H4 (cell line): ENCODE measurements at regions not wholly inside any gene's neighbourhood (a gene's known extent, or its start where the extent isn't known, plus 50 kb on each side); places are given as distances from the start of the nearest gene placed in this dataset.
A peak's percentile ranks its signal among the peaks of the same experiment; 100 is the strongest.

ENCODE experiments used
- DNase-seq: peaks from one replicate; pipeline ENCODE4 v3.0.0-alpha.2; 2015; ENCODE audit warnings: low spot score

DNA sequence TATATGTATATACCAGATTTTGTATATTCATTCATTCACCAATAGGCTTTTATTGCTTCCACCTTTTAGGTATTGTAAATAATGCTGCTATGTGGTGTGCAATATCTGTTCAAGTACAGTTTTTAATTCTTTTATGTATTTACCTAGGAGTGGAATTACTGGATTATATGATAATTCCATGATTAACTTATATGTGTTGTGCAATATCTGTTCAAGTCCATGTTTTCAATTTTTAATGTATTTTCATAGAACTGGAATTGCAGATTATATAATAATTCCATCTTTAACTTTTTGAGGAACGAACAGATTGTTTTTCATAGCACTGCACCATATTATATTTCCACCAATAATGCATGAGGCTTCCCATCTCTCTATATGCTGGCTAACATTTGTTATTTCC is 50.6 kb upstream of the L3MBTL4 start:
- no peak for DNase-seq

DNA sequence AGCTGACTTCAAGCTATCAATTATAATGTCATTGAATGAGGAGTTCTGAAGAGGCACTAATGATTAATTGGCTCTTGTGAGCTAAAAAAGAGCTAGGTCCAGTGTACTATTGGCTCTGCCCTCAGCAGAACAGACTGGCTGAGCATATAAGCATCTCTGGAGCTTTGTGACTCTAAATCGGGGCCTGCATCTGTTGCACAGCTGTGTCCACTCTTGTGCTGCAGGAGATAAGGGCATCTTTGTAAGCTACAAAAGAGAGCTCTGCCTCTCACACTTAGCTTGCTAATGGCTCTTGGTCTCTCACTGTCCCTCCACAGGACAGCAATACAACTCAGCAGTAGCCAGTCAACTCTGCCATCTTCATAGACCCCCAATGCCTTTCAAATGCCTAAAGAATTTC is 61.5 kb upstream of the L3MBTL4 start:
- no peak for DNase-seq

DNA sequence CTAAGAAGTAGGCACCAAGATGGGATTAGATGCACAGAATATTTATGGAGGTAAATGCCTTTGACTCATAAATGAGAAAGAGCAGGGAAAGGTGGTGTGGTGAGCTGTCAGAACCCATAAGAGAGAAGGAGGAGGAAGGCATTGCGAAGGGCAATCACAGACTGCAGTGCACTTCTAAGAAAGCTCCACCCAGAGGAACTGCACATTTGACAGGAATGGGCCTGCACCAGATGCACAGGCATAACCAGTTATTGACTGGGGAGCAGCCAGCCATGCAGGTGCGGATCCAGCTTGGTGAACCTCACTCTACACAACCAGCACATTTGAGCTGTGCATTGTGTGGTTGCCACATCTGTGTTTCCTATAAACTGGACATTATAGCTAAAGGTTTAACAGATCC is 62.2 kb upstream of the L3MBTL4 start:
- DNase-seq: no peak

DNA sequence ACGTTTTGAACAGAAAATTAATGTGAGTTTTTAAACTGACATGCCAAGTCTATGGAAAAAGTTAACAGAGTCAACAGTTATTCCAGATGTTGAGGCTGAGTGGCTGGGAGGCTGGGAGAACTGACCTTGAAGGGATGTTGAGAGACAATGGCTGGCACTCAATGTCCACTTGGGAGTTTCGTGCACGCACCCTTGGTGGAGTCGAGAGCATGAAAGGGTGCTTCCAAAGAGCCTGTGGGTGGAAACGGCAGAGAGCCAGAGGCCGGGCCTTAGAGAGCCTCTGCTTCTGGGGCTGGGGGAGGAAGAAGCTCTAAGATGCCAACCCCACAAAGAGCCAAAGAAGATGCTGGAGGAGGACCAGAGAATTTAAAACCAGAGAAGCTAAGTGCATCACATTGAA is 63.4 kb upstream of the L3MBTL4 start:
- no peak for DNase-seq

DNA sequence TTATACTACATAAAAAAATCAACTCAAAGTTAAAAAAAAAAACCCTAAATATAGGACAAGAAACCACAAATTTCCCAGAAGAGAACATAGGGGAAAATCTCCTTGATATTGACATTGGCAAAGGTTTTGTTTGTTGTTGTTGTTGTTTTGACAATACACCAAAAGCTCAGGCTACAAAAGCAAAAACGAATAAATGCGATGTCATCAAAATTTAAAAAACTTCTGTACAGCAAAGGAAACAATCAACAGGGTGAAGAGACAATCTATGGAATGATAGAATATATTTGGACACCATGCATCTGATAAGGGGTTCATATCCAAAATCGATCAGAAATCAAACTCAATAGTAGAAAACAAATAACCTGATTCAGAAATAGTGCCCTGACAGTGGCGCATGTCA is 65.0 kb upstream of the L3MBTL4 start:
- no peak for DNase-seq

DNA sequence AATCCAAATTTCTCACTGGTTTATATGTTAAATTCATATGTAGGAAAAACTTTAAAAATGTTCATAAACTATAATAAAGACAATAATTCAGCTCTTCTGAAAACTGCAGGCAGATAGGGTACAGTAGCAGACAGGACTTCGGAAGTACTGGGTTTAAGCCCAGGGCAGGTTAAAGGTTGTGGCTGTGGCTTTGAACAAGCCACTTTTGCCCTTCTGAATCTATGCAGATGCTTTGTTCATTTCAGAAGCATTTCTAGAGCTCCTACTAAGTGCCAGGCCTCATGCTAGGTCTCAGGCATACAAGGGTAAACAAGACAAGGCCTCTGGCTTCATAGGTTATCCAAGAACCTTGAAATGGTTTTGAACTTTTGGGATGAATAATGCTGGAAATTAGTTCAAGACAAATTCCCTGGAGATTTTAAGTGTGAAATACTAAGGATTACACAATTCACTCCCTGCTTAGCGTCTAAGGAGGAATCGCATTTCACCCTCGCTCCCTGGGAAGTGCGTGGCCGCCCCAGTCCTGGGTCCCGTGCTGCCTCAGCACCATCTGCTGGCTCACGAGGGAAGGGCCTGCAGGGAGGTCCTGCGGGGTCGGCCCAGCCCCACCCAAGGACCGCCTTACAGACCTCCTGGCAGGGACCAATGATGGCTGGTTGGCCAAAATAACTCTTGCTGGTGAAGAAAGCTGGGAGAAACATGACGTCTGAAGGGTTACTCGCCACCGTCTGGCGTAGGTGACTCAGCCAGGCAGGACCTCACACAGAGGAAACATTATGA is 67.7 kb upstream of the L3MBTL4 start:
- DNase-seq: peak; percentile 90

DNA sequence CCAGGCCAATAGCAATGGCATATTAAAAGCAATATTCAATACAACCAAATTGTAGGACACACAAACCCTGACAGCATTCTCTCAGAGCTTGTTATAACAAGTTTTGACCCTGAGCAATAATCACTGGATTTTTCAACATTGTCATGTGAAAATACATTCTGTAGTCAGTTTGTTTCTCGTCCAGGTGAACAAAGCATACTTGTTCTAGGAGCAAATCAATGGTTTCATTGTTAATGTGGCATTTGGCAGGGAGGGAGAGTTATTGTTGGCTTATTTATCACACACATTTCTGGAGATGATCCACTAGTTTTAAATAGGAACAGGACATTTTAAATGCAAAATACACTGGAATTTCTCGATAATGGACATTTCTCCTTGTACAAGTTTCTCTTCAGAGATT is 69.9 kb upstream of the L3MBTL4 start:
- DNase-seq: no peak

DNA sequence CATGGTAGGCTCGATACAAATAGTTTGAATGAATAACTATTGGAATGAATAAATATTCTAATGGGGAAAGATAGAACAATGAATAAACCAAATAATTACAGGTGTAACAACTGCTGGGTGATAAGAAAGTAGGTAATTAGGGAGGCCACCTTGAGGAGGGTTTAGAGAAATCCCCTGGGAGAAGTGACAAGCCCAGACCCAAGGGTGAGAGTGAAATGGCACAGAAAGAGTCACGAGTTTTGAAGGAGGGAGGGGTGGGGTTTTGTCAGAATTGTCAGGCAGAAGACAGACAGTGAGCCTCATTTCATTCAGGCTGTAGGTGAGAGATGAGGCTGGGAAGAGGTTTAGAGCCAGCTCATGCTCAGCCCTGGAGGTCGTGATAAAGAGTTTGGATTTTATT is 71.6 kb upstream of the L3MBTL4 start:
- DNase-seq: no peak

DNA sequence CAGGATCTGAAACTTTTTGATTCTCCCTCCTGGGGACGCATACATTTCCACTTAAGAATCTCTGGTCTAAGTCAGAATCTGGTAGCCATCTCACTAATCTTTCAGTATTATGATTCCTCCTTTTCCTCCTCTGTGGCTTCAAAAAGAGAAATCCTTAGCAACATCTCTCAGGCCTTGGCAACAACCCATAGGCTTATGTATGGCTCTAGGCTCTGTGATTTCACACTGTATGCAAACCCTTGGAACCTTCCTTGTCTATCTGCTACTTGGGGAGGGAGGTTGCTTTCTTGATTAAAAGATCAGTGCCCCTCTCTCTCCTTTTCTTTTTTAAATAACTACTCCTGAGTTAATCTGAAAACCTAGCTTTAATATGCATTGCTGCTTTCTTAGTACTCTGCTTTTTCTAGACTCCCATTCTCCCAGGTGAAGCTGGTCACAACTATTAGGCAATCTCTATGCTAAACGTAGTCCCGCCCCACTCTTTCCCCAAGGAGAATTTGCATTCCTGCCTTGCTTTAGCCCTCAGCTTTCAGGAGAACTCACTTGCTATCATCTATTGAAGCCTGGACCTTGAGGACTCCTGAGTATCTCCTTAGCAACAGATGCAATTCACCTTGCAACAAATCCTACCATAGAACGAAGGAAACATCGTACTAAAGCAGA is 72.2 kb upstream of the L3MBTL4 start:
- no peak for DNase-seq

DNA sequence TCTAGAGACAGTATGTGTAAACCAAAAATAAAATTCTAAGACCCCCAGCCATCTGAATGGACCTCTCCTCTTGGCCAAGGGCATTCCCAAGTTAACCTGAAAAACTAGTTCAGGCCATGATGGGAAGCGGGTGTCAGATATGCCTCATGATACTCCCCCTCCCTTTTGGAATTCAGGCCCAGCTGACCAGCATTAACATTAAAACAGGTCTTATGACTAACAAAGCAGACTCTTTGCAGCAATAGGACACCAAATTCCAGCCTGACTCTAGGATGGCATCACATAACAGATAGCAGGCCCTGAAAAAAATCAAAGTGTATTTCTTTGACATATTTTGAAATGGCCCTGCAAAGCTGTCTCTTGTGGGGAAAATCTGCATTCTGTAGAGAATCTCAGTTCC is 73.3 kb upstream of the L3MBTL4 start:
- DNase-seq: no peak

DNA sequence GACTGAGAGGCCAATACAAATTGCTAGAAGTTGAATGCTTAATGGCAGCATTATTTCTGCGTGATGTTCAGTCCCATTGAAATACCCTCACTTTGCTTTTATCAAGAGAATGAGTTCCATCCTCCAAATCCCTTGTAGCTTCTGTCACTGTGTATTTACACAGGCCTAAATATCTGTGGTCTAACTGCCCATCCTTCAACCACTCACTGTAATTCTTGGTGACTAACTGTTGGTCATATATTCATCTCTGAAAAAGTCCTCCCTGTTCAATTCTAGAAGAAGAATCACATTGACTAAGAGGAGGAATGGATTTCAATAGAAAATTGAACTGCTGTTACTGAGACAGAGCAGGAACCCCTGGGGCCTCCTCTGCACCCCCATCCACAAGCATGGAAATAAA is 74.2 kb upstream of the L3MBTL4 start:
- DNase-seq: no peak

DNA sequence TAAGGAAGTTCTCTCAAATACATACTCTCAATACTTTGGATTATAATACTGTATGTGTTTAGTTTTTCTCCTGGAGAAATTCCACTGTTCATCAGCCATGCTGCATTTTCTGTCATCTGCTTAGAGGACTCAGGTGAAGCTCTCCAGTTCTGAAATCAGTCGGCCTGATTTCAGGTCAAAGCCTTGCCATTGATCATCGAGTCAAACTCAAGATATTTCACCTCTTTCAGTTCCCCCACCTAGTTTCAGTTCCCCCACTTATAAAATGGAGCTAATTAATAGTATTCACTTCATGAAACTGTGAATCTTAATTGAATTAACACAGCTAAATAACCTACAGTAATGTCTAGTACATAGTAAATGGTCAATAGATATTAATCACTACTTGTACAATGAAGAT is 75.3 kb upstream of the L3MBTL4 start:
- no peak for DNase-seq

DNA sequence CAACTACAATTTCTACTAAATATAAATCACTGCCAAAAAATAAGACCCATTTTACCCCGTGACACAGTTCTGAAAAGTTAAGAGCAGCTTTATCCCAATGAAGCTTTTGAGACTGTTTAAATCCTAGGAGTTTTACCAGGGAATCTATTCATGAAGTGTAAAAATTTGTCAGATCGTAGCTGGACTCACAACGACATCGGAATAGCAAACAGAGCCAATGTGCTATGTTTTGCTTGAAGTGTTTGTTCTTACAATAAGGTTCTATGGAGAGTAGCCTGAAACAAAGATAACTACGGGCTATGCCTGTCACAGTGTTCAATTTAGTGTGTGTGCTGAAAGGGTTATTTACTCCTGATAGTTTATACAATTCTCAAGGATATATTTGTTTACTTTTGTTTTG is 78.5 kb upstream of the L3MBTL4 start:
- DNase-seq: no peak

DNA sequence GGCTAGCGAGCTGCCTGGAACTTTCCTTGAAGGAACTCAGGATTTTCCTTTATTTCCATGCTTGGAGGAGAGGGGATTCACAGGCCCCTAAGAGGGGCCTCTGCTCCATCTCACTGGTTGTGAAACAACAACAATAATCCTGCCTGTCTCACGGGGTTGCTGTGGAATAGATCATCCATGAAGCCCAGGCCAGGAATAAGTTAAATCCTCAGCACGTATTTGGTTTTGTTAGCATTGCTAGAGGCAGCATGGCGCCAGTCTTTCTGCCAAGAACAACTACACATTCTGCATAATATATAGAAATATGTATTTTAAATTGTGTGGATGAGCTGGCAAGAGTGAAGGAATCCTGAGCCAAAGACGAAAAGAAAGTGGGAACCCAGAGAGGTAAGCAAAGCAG is 80.8 kb upstream of the L3MBTL4 start:
- DNase-seq: no peak

DNA sequence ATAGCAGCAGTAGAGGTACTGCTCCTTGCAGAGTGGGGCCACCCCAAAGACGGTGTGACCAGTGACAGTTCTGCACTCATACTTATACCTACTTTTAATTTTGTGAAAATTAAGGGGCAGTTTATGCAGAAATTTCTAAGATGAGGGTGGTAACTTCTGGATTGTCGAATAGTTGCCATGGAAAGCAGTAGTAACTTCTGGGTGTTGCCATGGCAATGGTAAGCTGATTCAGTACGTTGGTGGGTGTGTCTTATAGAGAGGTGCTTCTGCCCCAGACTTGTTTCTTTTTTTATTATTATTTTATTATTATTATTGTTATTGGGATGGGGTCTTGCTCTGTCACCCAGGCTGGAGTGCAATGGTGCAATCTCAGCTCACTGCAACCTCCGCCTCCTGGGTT is 82.8 kb upstream of the L3MBTL4 start:
- DNase-seq: no peak

DNA sequence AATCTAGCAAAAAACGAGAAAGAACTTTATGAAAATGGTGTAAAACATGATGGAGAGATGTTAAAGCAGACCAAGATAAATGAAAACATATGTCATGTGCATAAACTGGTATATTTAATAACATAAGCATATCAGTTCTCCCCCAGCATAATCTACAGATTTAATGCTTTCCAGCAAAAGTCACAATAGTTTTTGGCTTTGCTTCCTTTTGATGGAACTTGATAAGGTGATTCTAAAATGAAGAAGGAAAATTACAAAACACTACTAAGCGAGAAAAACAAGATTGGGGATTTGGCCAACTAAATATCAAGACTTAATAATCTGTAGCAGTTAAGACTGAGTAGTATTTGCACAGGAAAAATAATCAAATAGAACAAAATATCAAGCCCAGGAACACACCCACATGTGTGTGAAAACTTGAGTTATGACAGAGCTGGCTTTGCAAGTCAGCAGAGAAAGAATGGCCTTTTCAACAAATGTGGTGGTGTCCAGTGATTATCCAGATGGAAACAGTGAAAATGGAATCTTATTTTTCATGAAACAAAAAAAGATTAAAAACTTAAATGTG is 83.7 kb upstream of the L3MBTL4 start:
- DNase-seq: no peak

DNA sequence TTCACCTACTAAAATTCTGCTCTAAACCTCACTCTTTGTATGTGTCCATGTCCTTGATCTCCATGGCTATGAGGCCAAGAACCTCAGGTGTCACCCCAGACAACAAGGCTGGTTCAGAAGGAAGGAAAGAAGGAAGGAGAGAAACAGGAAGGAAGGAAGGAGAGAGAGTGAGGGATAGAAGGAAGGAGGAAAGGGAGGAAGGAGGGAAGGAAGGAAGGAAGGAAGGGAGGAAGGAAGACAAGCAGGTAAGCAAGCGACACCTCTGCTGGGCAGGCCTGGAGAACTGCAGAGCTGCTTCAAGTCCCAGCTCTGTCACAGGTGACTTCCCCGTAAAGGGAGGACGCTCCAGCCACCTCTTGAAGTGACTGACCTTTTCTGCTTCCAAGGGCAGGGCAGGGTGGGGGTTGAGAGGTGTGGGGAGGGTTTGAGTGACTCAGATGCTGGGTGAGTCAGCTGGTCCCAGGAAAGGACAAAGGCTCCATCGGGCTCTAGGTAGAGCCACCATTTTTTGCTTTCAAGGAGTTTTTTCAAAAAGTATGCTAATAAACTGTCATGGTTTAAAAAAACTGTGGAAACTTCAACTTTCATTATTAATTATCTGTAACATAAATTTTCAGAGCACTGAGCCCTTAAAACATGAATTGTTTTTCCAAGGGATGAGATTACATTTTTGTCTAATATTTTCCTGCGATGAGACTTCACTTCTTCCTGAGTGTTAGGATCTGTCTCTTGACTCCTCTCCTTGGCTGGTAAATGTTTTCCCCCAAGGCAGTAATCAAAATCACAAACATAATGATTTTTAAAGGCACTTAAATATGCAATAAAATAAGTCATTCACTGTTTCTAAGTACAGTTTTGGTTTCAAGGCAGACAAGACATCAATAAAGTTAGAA is 90.1 kb upstream of the L3MBTL4 start:
- no peak for DNase-seq

DNA sequence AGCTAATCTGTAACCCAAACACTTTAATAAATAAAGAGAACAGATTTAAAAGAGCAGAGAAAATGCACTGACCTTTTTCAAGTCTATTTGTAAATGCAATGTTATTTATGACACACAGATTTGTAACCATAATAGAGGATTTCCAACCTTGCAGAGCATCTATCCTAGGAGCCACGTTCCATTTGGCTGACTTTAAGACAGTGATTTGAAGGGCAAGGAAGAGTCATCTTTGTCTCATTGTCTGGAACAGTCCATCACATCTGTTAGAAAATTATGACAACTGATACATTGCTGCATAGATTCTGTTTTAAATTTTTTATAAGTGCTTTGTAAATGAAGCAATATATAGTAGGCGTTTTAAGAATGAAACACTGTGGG is 90.8 kb upstream of the L3MBTL4 start:
- DNase-seq: no peak

DNA sequence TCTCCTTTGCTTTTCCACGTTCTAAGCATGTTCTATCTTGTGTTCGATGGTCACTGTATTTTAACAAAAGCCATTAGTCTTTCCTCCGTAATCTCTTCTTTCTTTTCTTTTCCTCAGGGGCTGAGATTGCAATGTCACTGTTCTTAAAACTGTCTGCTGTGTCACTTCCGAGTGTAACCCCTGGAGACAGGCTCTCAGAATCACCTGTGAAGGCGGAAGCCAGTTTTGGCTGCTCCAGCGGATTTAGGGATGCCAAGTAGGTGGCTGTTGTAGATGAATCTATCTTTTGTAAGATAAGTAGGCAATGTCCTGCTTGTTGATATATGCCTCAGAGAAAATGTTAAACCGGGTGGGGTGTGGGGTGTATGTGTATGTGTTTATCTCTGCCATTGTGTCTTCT is 94.7 kb upstream of the L3MBTL4 start:
- peak; percentile 13 for DNase-seq

DNA sequence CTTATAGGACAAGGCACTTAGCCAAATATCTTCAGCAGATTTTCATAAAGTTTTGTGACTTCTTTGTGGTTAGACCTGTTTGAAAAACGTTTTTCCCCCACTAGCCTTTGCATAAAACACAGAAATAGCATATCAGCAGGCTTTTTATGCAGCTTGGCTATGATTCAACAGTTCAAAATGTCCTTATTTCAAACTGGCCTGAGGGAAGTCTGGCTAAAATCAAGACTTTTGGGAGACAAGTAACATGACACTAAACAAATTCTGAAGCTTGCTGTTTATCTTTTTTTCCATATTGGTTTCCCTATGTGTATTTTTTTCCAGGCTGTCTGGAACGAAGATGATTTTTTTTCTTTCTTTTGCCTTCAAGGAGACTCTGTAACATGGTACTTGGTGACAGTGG is 95.1 kb upstream of the L3MBTL4 start:
- peak; percentile 60 for DNase-seq

DNA sequence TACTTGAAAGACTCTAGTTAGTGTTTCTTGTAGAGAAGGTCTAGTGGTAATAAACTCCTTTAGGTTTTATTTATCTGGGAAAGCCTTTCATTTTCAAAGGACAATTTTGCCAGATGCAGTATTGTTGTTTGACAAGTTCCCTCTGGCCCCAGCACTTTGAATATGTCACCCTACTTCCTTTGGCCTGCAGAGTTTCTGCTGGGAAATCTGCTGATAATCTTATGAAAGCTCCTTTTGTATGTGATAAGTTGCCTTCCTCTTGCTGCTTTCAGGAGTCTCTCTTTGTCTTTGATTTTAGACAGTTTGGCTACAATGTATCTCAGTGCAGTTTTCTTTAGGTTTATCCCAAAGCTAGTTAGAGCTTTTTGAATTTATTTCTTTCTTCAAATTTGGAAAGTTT is 106.2 kb upstream of the L3MBTL4 start:
- DNase-seq: no peak

DNA sequence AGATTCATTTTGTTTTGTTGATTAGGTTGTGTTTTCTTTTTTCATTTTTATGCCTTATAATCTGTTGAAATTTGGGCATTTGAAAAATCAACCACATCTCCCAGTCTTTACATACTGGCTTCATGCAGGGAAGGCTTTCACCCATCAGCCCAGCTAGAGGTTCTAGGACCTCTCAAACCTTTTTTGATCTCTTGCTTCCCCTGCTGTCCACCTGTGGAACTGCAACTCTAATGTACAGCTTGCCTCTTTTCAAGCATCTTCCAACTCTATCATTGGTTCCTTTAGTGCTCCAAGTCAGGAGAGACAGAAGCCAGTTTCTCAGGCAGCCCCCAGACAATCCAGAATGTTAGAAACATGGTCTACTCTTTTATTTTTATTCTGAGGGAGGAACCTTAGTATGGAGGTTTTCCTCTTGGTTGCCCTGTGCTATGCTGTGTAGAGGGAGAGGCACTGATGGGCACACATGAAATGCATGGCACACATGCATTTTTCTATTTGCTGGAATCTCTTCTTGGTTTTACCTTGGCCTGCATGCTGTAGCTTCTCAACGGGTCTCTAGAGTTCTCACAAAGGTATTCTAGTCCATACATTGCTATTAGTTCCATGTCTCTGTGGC is 107.2 kb upstream of the L3MBTL4 start:
- DNase-seq: peak; percentile 57
